DND-41 (cell line): ENCODE measurements at regions not wholly inside any gene's neighbourhood (a gene's known extent, or its start where the extent isn't known, plus 50 kb on each side); places are given as distances from the start of the nearest gene placed in this dataset.

Source experiments
- ATAC-seq: fragments of 200-7000 bp; cut with Tn5 transposase; 3 replicates; pipeline ENCODE4 v1.9.1; 2021; ENCODE audit warnings: low read depth; ENCODE audit not compliant: insufficient read depth
- DNase-seq: peaks from one replicate; pipeline ENCODE4 v3.0.0-alpha.2; 2020
- H2AFZ ChIP-seq: 2 replicates; pipeline ENCODE4 v1.6.0; 2012; ENCODE audit warnings: low read depth, low read length
- H3K27ac ChIP-seq: 2 replicates; pipeline ENCODE4 v1.5.1; 2012; ENCODE audit warnings: low read length, inconsistent platforms
- H3K27me3 ChIP-seq: fragments of 200-600 bp; sonication (generic); 2 replicates; pipeline ENCODE4 v1.6.0; 2012; ENCODE audit warnings: low read length, mild to moderate bottlenecking, inconsistent platforms; ENCODE audit not compliant: insufficient read depth, poor library complexity
- H3K36me3 ChIP-seq: 2 replicates; pipeline ENCODE4 v1.5.1; 2012; ENCODE audit warnings: low read length, inconsistent platforms; ENCODE audit not compliant: insufficient read depth
- H3K4me1 ChIP-seq: 2 replicates; pipeline ENCODE4 v1.5.1; 2012; ENCODE audit warnings: mild to moderate bottlenecking, low read length; ENCODE audit not compliant: insufficient read depth
- H3K4me2 ChIP-seq: 2 replicates; pipeline ENCODE4 v1.6.0; 2012; ENCODE audit warnings: mild to moderate bottlenecking, moderate library complexity, low read length, inconsistent platforms; ENCODE audit not compliant: insufficient read depth
- H3K4me3 ChIP-seq, 2 experiments: fragments of 200-600 bp in 1 of 2; shearing (Covaris generic) in 1 of 2; 2 replicates each; pipeline ENCODE4 v1.5.1; 2012 to 2016; ENCODE audit warnings: inconsistent platforms in 2 of 2, low read length in 2 of 2, mild to moderate bottlenecking in 2 of 2, low read depth in 1 of 2, moderate library complexity in 1 of 2
- H3K79me2 ChIP-seq: 2 replicates; pipeline ENCODE4 v1.6.0; 2012; ENCODE audit warnings: low read length, inconsistent platforms; ENCODE audit not compliant: insufficient read depth
- H3K9ac ChIP-seq: 2 replicates; pipeline ENCODE4 v1.6.0; 2012; ENCODE audit warnings: low read depth, mild to moderate bottlenecking, inconsistent platforms, low read length, moderate library complexity
- H3K9me3 ChIP-seq: 2 replicates; pipeline ENCODE4 v1.5.1; 2012; ENCODE audit warnings: low read length, moderate library complexity, mild to moderate bottlenecking, inconsistent platforms; ENCODE audit not compliant: insufficient read depth, severe bottlenecking
- H4K20me1 ChIP-seq: 2 replicates; pipeline ENCODE4 v1.6.0; 2012; ENCODE audit warnings: low read length; ENCODE audit not compliant: insufficient read depth
- CTCF ChIP-seq: IDR thresholded peaks from 2 replicates; pipeline ENCODE4 v1.5.1; 2012; ENCODE audit warnings: borderline replicate concordance, low read length, moderate library complexity, mild to moderate bottlenecking; ENCODE audit not compliant: poor library complexity, severe bottlenecking; ENCODE audit errors: extremely low read depth
- EZH2 ChIP-seq: IDR thresholded peaks from 3 replicates; pipeline ENCODE4 v1.6.1; 2012; ENCODE audit warnings: borderline replicate concordance, low read depth, mild to moderate bottlenecking, moderate library complexity, low read length, inconsistent platforms; ENCODE audit not compliant: severe bottlenecking

- H4K20me1 ChIP-seq: no peaks in the 10 kb centered on the region
- ATAC-seq: no peak
- H3K36me3 ChIP-seq: no peaks in the 10 kb centered on the region
- DNase-seq: no peak
- H3K4me2 ChIP-seq: no peak overlapping the region
- no peak overlapping the region for H3K27ac ChIP-seq
- H3K27me3 ChIP-seq: no peaks in the 10 kb centered on the region
- no peak overlapping the region for H2AFZ ChIP-seq
- no peak overlapping the region for H3K9ac ChIP-seq
- no peaks in the 10 kb centered on the region for H3K79me2 ChIP-seq
- H3K4me1 ChIP-seq: no peaks in the 10 kb centered on the region
- TF ChIP-seq EZH2 (no peak), CTCF (no peak)
- H3K4me3 ChIP-seq: no peak overlapping the region
- no peaks in the 10 kb centered on the region for H3K9me3 ChIP-seq
Observed at GRCh38 chr6:92176666-92177065, 1242.7 kb downstream of the EPHA7 start.

GRCh38 chr6:92174398-92175073 is 1244.8 kb downstream of the EPHA7 start:
- H3K27ac ChIP-seq: no peak overlapping the region
- DNase-seq (no peak), ATAC-seq (no peak)
- no peaks in the 10 kb centered on the region for H3K79me2 ChIP-seq
- H3K36me3 ChIP-seq: no peaks in the 10 kb centered on the region
- no peaks in the 10 kb centered on the region for H3K9me3 ChIP-seq
- no peak overlapping the region for H3K4me3 ChIP-seq
- H4K20me1 ChIP-seq: no peaks in the 10 kb centered on the region
- H3K4me2 ChIP-seq: no peak overlapping the region
- no peak overlapping the region for H3K9ac ChIP-seq
- H2AFZ ChIP-seq: no peak overlapping the region
- H3K27me3 ChIP-seq: no peaks in the 10 kb centered on the region
- H3K4me1 ChIP-seq: no peaks in the 10 kb centered on the region
- TF ChIP-seq EZH2: no peak
- TF ChIP-seq CTCF: no peak

- Histone ChIP-seq H3K27me3 (no peaks in the 10 kb centered on the region), H3K79me2 (no peaks in the 10 kb centered on the region), H2AFZ (no peak overlapping the region), H3K27ac (no peak overlapping the region), H3K4me2 (no peak overlapping the region), H4K20me1 (no peaks in the 10 kb centered on the region), H3K4me3 (no peak overlapping the region), H3K4me1 (no peaks in the 10 kb centered on the region), H3K9ac (no peak overlapping the region), H3K9me3 (no peaks in the 10 kb centered on the region), H3K36me3 (no peaks in the 10 kb centered on the region)
- TF ChIP-seq CTCF: no peak
- no peak for TF ChIP-seq EZH2
- DNase-seq: no peak
- ATAC-seq: no peak
Observed at GRCh38 chr6:92169506-92169905, 1249.9 kb downstream of the EPHA7 start.
